Astrocyte (in vitro differentiated cells and primary cell): ENCODE measurements at regions not wholly inside any gene's neighbourhood (a gene's known extent, or its start where the extent isn't known, plus 50 kb on each side); places are given as distances from the start of the nearest gene placed in this dataset.

Experiments
- CTCF ChIP-seq: IDR thresholded peaks from 2 replicates; pipeline ENCODE4 v1.5.1; 2011; ENCODE audit warnings: low read depth, mild to moderate bottlenecking, inconsistent platforms, low read length, moderate library complexity; ENCODE audit not compliant: insufficient read depth
- EZH2 ChIP-seq: IDR thresholded peaks from 2 replicates; pipeline ENCODE4 v1.6.1; 2012; ENCODE audit warnings: mild to moderate bottlenecking, low read length, inconsistent platforms; ENCODE audit not compliant: insufficient read depth

GRCh38 chr12:124442772-124443445, 124.5 kb downstream of the NCOR2 start:
- TF ChIP-seq CTCF (no peak), EZH2 (no peak)
